GM23338 (cell line): ENCODE measurements at regions not wholly inside any gene's neighbourhood (a gene's known extent, or its start where the extent isn't known, plus 50 kb on each side); places are given as distances from the start of the nearest gene placed in this dataset.

ENCODE experiments used
- CREB1 ChIP-seq: fragments of 250-450 bp; sonication (Bioruptor Pico); IDR thresholded peaks from 2 replicates; pipeline ENCODE4 v1.5.0; 2020; ENCODE audit warnings: low read depth, mild to moderate bottlenecking, moderate library complexity
- EZH2 ChIP-seq: fragments of 200-600 bp; sonication (generic); IDR thresholded peaks from one replicate; pipeline ENCODE4 v1.8.0; 2017; ENCODE audit warnings: antibody characterized with exemption, mild to moderate bottlenecking, low read depth; ENCODE audit not compliant: unreplicated experiment
- EZH2phosphoT487 ChIP-seq: fragments of 200-600 bp; sonication (generic); IDR thresholded peaks from one replicate; pipeline ENCODE4 v1.8.1; 2018; ENCODE audit warnings: antibody characterized with exemption; ENCODE audit not compliant: unreplicated experiment
- JUNB ChIP-seq: IDR thresholded peaks from one replicate; pipeline ENCODE4 v1.6.1; 2016; ENCODE audit warnings: antibody characterized with exemption; ENCODE audit not compliant: unreplicated experiment
- NANOG ChIP-seq: IDR thresholded peaks from 2 replicates; pipeline ENCODE4 v1.6.1; 2016; ENCODE audit warnings: antibody characterized with exemption, borderline replicate concordance
- POLR2AphosphoS5 ChIP-seq: IDR thresholded peaks from 2 replicates; pipeline ENCODE4 v1.6.1; 2016; ENCODE audit warnings: antibody characterized with exemption, low read depth
- ZNF114 ChIP-seq: fragments of 250-450 bp; sonication (Bioruptor Pico); IDR thresholded peaks from 2 replicates; pipeline ENCODE4 v1.5.0; 2020; ENCODE audit warnings: mild to moderate bottlenecking, moderate library complexity
- TF ChIP-seq, protein P1 (sequence below), 2 experiments: fragments of 200-600 bp in 1 of 2; sonication (generic) in 1 of 2; conservative IDR thresholded peaks; 2 replicates each; pipeline versions ENCODE4 v1.5.1 to v1.6.1; 2016 to 2017; ENCODE audit warnings: antibody characterized with exemption in 2 of 2, low read depth in 2 of 2, mild to moderate bottlenecking in 2 of 2, moderate library complexity in 1 of 2

- TF ChIP-seq, protein P1, sequence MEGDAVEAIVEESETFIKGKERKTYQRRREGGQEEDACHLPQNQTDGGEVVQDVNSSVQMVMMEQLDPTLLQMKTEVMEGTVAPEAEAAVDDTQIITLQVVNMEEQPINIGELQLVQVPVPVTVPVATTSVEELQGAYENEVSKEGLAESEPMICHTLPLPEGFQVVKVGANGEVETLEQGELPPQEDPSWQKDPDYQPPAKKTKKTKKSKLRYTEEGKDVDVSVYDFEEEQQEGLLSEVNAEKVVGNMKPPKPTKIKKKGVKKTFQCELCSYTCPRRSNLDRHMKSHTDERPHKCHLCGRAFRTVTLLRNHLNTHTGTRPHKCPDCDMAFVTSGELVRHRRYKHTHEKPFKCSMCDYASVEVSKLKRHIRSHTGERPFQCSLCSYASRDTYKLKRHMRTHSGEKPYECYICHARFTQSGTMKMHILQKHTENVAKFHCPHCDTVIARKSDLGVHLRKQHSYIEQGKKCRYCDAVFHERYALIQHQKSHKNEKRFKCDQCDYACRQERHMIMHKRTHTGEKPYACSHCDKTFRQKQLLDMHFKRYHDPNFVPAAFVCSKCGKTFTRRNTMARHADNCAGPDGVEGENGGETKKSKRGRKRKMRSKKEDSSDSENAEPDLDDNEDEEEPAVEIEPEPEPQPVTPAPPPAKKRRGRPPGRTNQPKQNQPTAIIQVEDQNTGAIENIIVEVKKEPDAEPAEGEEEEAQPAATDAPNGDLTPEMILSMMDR (conservative IDR thresholded peaks at IDR 0.05; ENCODE audit: low read depth in 2 of 2): no peak
- TF ChIP-seq EZH2: no peak
- TF ChIP-seq POLR2AphosphoS5: no peak
- TF ChIP-seq EZH2phosphoT487: no peak
- no peak for TF ChIP-seq NANOG
- TF ChIP-seq JUNB: no peak
- no peak for TF ChIP-seq ZNF114 (CRISPR knock-in tag)
- no peak for TF ChIP-seq CREB1 (CRISPR knock-in tag)
These were observed 241.1 kb upstream of the KLF3 start for GRCh38 chr4:38422850-38423249.
